NCI-H2227 (cell line): ENCODE measurements at regions not wholly inside any gene's neighbourhood (a gene's known extent, or its start where the extent isn't known, plus 50 kb on each side); places are given as distances from the start of the nearest gene placed in this dataset.

Experiments
- DNase-seq: peaks from one replicate; lab custom pipeline; 2025; ENCODE audit not compliant: unreplicated experiment; lab: John Stamatoyannopoulos, UW

- DNase-seq = no peak
Measured at GRCh38 chr9:88753691-88754367, 218.9 kb downstream of the NXNL2 start.

GRCh38 chr9:88754452-88754851 lies 219.5 kb downstream of the NXNL2 start:
- no peak for DNase-seq

GRCh38 chr9:88754886-88755285 lies 219.9 kb downstream of the NXNL2 start:
- no peak for DNase-seq

- DNase-seq = no peak
Measured at GRCh38 chr9:88757406-88758010, 222.5 kb downstream of the NXNL2 start.

GRCh38 chr9:88759364-88759763 lies 224.4 kb downstream of the NXNL2 start:
- no peak for DNase-seq

- no peak for DNase-seq
Measured at GRCh38 chr9:88766778-88767503, 224.3 kb upstream of the S1PR3 start.

GRCh38 chr9:88767504-88767790 lies 223.8 kb upstream of the S1PR3 start:
- no peak for DNase-seq

- DNase-seq = no peak
Measured at GRCh38 chr9:88772575-88772974, 218.7 kb upstream of the S1PR3 start.

GRCh38 chr9:88773126-88773525 lies 218.1 kb upstream of the S1PR3 start:
- no peak for DNase-seq

GRCh38 chr9:88773627-88774244 lies 217.5 kb upstream of the S1PR3 start:
- no peak for DNase-seq

- no peak for DNase-seq
Measured at GRCh38 chr9:88775037-88775471, 216.2 kb upstream of the S1PR3 start.

GRCh38 chr9:88775559-88775958 lies 215.7 kb upstream of the S1PR3 start:
- no peak for DNase-seq

- no peak for DNase-seq
Measured at GRCh38 chr9:88775966-88776365, 215.3 kb upstream of the S1PR3 start.

GRCh38 chr9:88776717-88777497 lies 214.4 kb upstream of the S1PR3 start:
- DNase-seq = no peak

- DNase-seq = no peak
Measured at GRCh38 chr9:88777498-88778312, 213.6 kb upstream of the S1PR3 start.

GRCh38 chr9:88781628-88782391 lies 209.5 kb upstream of the S1PR3 start:
- DNase-seq = no peak

GRCh38 chr9:88782931-88783710 lies 208.1 kb upstream of the S1PR3 start:
- no peak for DNase-seq

- no peak for DNase-seq
Measured at GRCh38 chr9:88783711-88784083, 207.6 kb upstream of the S1PR3 start.

- no peak for DNase-seq
Measured at GRCh38 chr9:88784960-88785359, 206.3 kb upstream of the S1PR3 start.
